Caki2 (cell line): ENCODE measurements at regions not wholly inside any gene's neighbourhood (a gene's known extent, or its start where the extent isn't known, plus 50 kb on each side); places are given as distances from the start of the nearest gene placed in this dataset.

Experiments
- DNase-seq: peaks from one replicate; pipeline ENCODE4 v3.0.0-alpha.2; 2015; ENCODE audit warnings: low read depth
- in situ Hi-C: cut with HindIII; loops from 2 replicates; pipeline ENCODE4 v1.10.0; 2016; ENCODE audit warnings: low sequenced_read_pairs, low pct_unique_long_range_greater_than_20kb, mixed read lengths

DNA sequence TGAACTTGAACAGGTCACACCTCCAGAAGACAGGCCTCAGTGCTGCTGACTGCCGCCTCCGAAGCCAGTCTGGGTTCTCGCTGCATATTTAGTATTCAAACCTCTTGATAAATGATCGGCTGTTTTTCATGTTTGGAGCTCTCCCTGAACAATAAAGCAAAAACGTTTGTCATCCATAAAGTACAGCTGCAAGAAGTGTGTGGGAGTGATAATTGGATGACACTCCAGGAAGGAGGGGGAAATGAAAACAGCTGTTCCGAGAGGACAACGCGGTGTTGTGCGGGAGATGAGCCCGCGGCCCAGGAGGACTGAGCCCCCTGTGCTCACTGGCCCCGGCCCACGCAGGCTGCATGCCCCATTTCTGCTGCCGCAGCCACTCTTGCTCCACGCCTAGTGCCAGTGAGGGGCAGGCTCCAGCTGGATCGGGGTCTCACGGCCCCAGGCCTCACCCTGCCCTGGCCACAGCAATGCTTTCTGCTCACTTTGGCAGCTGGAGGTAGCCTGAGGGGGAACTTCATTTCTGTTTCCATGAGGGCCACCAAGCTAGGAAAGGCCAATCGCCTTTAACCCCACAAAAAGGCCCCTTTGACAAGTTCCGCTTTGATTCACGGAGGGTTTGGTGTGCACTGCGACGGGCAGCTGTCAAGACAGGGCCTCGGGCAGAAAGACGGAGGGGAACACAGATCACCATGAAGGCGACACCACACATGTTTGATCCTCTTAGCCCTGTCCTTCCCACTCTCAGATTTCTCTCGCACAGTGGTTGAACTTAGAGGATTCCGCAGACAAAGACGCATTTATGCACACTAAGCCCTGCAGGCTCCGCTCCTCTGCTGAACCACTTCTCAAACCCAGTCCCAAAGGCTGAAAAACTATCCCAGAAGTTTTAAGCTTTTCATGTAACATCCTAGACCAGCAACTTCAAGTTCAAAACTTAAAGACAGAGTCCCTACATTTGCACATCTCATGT, 537.6 kb downstream of the EFNB2 start:
- no peak for DNase-seq
- in situ Hi-C loops: no loop called here

DNA sequence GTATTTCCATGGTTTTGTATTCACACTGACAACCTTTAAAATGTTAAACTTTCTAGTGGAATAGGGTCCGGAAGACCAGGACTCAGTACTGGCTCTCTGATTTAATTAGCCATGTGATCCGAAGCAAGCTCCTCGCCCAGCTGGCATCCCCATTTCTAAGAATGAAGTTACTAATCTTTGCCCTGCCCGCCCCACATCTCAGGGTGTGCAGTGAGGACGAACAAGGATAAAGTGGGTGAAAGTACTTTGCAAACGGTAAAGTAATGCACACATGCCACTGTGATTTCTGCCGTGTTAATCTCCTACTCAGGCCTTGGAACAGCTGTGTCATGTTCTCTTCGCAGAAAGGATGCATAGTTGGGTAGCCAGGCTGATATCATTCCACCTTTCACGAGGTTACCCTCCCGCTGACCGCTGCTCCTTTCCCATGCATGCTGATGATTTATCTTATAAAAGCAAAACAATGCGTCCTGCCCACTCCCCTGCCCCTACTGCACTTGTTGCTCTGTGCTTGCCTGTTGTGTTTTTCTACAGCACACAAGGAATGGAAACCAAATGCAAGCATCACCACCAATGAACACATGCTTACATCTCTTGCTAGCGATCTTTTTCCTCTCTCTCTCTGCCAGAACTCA, 539.0 kb downstream of the EFNB2 start:
- no peak for DNase-seq
- in situ Hi-C loops: no loop called here

DNA sequence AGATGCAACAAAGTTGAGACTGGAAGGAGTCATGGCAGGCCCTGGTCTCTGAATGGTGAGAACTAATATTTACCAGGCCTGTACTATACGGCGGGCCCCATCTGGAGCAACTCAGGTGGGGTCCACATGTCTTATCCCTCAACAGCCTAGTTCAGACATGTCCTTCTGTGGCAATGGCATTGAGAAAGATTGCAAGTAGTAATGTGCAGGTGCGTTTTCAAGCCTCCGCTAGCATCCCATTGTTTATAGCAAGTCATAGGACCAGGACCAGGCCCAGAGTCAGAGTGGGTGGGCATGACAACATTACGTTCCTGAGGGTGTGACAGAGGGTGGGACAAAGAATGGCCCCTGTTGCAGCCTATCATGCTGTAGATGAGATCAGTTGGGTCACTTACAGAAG, 541.1 kb downstream of the EFNB2 start:
- no peak for DNase-seq
- in situ Hi-C loops: no loop called here

DNA sequence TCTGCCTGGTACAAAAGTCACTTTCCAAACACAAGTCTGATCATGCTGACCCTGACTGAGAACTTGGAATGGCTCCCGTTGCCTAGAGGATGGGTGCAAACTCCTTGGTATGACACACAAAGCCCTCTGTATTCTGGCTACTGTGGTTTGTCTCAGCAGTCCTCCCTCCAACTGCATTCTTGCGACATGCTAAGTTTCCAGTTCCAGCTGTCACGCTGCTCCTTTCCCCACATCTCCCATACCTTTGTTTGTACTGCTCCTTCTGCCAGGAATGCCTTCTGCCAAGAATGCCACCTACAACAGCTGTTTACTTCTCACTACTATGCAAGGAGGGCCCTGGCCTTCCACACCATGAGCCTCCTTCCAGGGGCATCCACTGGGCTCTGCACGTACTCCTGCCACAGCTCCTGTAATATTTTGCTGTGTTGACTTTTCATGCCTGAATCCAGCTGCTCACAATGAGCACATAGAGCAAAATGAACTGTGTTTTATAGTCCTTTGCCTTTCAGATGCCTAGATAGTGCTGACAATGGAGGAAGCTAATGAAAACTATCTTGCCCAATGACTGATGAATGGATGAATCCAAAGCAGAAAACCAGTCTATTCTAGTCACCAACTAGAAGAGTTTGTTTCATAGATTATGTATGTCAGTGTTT, 543.7 kb downstream of the EFNB2 start:
- in situ Hi-C loops: no loop called here
- no peak for DNase-seq

GRCh38 chr13:105991131-105991530, 544.3 kb downstream of the EFNB2 start:
- in situ Hi-C loops: no loop called here
- no peak for DNase-seq

DNA sequence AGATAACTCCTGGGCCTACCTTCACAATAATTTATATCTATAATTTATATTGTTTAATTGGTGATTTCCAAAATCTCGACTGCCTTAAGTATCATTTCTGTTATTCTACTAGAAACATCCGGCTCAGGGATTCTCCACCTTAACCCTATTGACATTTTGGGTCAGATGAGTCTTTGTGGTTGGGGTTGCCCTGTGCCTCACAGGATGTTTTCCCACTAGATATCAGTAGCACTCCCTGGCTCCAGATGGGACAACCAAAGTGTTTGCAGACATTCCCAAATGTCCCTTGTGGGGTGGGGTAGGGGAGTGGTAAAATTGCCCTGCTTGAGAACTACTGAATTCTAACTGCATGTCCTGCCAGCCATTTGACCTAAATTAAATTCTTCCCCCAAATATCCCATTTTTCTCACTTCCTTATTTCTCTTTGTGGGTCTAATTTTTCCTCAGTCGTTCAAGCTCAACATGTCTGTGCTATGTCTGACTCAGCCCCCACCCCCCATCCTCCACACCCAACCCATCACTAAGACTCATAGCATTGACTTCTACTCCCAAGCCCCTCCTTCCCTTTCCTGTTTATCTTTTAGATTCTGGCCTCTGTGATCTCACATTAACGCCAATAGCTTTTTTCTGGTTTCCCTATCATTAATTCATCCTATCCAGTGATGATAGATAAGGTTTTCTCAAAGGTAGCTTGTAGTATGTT, 545.1 kb downstream of the EFNB2 start:
- DNase-seq: no peak
- in situ Hi-C loops: no loop called here

DNA sequence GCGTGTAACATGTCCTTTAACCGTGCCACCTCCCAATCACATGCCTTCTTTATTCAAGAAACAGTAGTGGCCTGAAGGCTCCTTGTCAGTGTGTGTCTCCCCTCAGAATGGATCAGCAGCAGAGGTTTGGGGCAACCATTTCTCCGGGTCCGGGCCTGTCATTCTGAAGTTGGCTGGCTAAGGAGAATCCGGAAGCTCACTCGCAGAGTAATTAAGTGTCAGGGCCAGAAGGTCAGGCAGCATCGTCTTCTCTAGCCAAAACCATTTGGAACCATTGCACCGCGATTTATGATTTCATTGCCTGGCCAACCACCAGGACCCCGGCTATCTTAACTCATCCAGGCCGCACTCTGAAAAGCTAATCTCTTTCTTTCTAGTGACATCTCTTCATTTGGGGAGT, 550.8 kb downstream of the EFNB2 start:
- DNase-seq: no peak
- in situ Hi-C loops: no loop called here

DNA sequence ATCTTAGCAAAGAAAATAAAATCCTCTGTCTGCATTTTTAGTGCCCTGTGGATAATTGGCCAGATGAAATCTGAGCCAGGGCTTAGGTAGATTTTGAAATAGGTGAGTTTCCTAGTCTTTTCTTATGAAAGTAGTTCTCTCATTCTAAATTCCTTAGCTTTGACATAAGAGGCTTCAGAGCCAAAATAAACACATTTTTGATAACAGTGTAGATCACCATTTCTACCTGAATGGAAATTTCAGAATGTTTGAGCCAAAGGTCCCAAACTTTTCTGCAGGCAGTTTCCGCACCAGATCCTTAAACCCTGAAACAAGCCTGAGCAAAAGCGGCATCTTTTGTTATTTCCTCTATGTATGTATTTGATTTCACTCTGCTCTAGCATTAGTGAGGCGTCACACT, 551.2 kb downstream of the EFNB2 start:
- DNase-seq: no peak
- in situ Hi-C loops: no loop called here

- DNase-seq: no peak
- in situ Hi-C loops: no loop called here
These were observed 553.1 kb downstream of the EFNB2 start for GRCh38 chr13:105982219-105982930.

GRCh38 chr13:105979131-105980011, 556.1 kb downstream of the EFNB2 start:
- peak; percentile 42 for DNase-seq
- in situ Hi-C loops: no loop called here

GRCh38 chr13:105974380-105974779, 561.1 kb downstream of the EFNB2 start:
- in situ Hi-C loops: no loop called here
- DNase-seq: no peak

GRCh38 chr13:105972811-105973590, 562.5 kb downstream of the EFNB2 start:
- in situ Hi-C loops: no loop called here
- DNase-seq: no peak

- in situ Hi-C loops: no loop called here
- no peak for DNase-seq
These were observed 563.1 kb downstream of the EFNB2 start for GRCh38 chr13:105972306-105972721.

- in situ Hi-C loops: no loop called here
- DNase-seq: no peak
These were observed 563.7 kb downstream of the EFNB2 start for GRCh38 chr13:105971738-105972137.

DNA sequence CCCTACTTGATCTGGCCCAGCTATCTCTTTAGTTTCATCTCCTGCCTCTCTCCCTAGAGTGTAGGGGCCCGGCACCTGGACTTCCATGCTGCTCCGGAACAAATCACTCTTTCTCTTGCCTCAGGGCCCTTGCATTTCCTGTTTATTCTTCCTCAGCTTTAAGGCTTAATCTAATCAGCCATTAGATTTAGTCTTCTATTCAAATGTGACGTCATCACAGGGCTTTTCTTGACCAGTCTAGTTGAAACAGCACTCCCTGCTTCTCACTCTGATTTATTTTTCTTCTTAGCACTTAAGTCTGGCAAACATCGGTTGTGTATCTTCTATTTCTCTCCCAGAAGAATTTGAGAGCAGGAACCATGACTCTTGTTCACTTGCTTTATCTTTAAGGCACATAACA, 564.1 kb downstream of the EFNB2 start:
- DNase-seq: no peak
- in situ Hi-C loops: no loop called here

DNA sequence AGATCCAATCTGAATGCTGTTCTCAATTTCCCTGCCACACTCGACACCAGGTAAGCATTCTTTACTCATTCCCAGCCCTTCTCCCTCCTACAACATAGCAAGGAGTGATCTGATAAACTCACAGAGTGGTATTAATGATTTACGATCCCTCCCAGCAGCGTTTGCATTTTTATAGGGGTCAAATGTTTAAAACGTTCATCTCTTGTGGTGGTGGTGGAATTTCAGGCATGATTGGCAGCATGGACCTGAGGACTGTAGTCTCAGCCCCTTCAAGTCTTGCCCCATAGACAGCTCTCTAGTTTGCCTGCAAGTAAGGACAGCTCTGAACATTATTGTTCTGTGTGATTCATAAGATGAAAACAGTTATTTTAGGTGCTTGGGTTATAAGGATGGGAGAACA, 565.7 kb downstream of the EFNB2 start:
- DNase-seq: peak; percentile 93
- in situ Hi-C loops: no loop called here
